ENCODE measurements at regions not wholly inside any gene's neighbourhood (a gene's known extent, or its start where the extent isn't known, plus 50 kb on each side); places are given as distances from the start of the nearest gene placed in this dataset.

DNA sequence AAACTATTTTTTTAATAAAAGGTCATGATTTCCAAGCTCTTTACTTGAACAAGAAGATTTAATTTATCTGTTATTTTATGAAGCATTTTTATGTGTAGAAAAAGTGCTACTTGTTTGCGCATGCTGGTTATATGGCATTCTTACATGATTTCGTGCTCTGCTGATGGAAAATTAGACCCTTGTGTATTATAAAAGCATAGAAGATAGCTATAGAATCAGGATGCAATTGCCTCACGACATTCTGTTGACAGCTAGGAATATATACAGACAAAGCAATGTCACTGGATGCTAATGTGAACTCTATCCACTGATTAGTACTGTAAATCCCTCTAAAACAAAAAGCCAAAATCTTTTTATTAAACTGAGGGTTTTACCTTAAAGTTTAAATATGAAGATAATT lies 255.9 kb downstream of the MDFIC start:
- TF ChIP-seq, protein P1, sequence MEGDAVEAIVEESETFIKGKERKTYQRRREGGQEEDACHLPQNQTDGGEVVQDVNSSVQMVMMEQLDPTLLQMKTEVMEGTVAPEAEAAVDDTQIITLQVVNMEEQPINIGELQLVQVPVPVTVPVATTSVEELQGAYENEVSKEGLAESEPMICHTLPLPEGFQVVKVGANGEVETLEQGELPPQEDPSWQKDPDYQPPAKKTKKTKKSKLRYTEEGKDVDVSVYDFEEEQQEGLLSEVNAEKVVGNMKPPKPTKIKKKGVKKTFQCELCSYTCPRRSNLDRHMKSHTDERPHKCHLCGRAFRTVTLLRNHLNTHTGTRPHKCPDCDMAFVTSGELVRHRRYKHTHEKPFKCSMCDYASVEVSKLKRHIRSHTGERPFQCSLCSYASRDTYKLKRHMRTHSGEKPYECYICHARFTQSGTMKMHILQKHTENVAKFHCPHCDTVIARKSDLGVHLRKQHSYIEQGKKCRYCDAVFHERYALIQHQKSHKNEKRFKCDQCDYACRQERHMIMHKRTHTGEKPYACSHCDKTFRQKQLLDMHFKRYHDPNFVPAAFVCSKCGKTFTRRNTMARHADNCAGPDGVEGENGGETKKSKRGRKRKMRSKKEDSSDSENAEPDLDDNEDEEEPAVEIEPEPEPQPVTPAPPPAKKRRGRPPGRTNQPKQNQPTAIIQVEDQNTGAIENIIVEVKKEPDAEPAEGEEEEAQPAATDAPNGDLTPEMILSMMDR (IDR thresholded peaks at IDR 0.05), result no peak
- TF ChIP-seq EZH2 (IDR thresholded peaks at IDR 0.05; ENCODE audit: borderline replicate concordance, insufficient read depth, low read depth, low read length, poor library complexity, severe bottlenecking), result no peak
